ENCODE measurements at regions not wholly inside any gene's neighbourhood (a gene's known extent, or its start where the extent isn't known, plus 50 kb on each side); places are given as distances from the start of the nearest gene placed in this dataset.

DNA sequence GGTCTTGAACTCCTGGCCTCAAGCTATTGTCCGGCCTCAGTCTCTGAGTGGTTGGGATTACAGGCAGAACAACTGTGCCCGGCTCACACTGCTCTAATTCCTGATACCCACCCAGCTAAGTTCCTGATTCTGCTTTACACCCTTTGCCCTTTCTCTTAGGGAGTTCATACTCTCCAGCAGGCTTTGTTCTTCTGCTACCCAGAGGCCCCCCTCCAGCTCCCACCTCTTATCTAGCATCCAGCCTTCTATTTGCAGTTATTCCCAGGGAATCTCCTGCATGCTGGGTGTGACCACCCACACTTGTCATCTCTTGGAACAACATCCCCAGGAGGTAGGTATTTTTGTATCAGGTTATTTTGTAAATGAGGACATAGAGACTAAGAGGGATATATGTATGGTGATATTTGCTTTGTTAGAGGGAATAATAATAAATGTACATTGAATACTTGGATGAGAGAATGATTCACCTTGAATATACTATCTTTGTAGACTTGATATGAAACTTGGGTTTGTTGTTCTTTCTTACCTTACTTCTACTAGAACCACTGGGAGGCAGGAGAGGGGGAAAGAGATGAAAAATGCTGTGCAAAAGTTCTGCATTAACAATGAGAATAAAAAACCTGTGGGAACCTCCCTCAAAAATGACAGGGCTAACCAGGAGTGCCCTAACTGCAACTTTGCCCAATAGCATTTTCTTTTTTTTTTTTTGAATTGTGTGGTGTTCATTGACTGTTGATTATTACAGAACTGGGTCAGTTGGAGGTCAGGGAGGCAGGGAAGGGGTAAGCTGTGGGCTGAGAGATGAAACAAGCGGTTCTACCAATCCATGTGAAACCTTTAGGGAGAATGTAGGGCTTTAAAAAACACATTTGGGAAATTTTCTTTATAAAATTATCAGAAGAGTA, 157.4 kb downstream of the SPRY1 start:
- no peak overlapping the region for H2AFZ ChIP-seq (ENCODE audit: low read length)
- no peaks in the 10 kb centered on the region for H3F3A ChIP-seq (ENCODE audit: insufficient read depth, low read length)
- no peaks in the 10 kb centered on the region for H3K36me3 ChIP-seq (replicated peaks; ENCODE audit: insufficient read depth, low read length)
- no peak overlapping the region for H3K4me2 ChIP-seq (ENCODE audit: low read depth, low read length)
- no peak overlapping the region for H3K4me3 ChIP-seq (ENCODE audit: low read length)
- H3K79me2 ChIP-seq (ENCODE audit: low read length), result no peaks in the 10 kb centered on the region
- H3K9me3 ChIP-seq (replicated peaks; ENCODE audit: insufficient read depth, low read length), result no peaks in the 10 kb centered on the region
- DNase-seq, result no peak
- no peaks in the 10 kb centered on the region for H3K4me1 ChIP-seq (ENCODE audit: low read length)
- H3K9me2 ChIP-seq (replicated peaks; ENCODE audit: insufficient read depth, low read length), result no peaks in the 10 kb centered on the region
- no peak overlapping the region for H3K9ac ChIP-seq (ENCODE audit: low read length)
- no peaks in the 10 kb centered on the region for H3K27me3 ChIP-seq (replicated peaks; ENCODE audit: insufficient read depth, low read length)
- H3K27ac ChIP-seq (ENCODE audit: low read length), result no peak overlapping the region
- no peaks in the 10 kb centered on the region for H4K20me1 ChIP-seq (ENCODE audit: insufficient read depth, low read length)
- TF ChIP-seq, protein P1, sequence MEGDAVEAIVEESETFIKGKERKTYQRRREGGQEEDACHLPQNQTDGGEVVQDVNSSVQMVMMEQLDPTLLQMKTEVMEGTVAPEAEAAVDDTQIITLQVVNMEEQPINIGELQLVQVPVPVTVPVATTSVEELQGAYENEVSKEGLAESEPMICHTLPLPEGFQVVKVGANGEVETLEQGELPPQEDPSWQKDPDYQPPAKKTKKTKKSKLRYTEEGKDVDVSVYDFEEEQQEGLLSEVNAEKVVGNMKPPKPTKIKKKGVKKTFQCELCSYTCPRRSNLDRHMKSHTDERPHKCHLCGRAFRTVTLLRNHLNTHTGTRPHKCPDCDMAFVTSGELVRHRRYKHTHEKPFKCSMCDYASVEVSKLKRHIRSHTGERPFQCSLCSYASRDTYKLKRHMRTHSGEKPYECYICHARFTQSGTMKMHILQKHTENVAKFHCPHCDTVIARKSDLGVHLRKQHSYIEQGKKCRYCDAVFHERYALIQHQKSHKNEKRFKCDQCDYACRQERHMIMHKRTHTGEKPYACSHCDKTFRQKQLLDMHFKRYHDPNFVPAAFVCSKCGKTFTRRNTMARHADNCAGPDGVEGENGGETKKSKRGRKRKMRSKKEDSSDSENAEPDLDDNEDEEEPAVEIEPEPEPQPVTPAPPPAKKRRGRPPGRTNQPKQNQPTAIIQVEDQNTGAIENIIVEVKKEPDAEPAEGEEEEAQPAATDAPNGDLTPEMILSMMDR (IDR thresholded peaks at IDR 0.05; ENCODE audit: low read length), result no peak
- no peak for TF ChIP-seq EZH2phosphoT487 (IDR thresholded peaks at IDR 0.05; ENCODE audit: low read length)
- no peak for TF ChIP-seq EZH2 (optimal IDR thresholded peaks at IDR 0.05; ENCODE audit: low read depth, low read length)

DNA sequence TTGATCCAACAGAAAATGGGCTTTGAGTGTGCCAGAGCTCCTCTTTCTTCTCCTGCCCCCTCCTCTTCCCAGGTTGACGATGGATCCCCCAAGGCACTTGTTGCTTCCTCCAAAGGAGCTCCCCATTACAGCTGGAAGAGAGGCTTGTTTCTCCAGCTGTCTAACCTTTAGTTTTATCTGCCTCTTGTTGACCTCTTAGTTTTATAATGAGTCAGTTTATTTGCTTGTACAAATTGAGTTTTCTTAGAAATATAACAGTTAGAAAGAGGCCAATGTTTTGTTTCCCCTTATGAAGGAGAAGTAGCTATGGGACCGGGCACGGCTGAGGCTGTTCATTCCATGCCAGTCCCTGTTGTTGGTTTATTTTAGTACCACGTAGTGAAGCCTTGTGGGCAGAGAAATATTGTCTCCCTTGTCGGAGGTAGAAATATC, 158.2 kb downstream of the SPRY1 start:
- no peaks in the 10 kb centered on the region for H3K4me1 ChIP-seq (ENCODE audit: low read length)
- no peak overlapping the region for H3K4me3 ChIP-seq (ENCODE audit: low read length)
- H3K9ac ChIP-seq (ENCODE audit: low read length), result no peak overlapping the region
- H4K20me1 ChIP-seq (ENCODE audit: insufficient read depth, low read length), result no peaks in the 10 kb centered on the region
- H3K27ac ChIP-seq (ENCODE audit: low read length), result no peak overlapping the region
- no peaks in the 10 kb centered on the region for H3K9me2 ChIP-seq (replicated peaks; ENCODE audit: insufficient read depth, low read length)
- no peaks in the 10 kb centered on the region for H3K9me3 ChIP-seq (replicated peaks; ENCODE audit: insufficient read depth, low read length)
- no peaks in the 10 kb centered on the region for H3K79me2 ChIP-seq (ENCODE audit: low read length)
- no peak overlapping the region for H3K4me2 ChIP-seq (ENCODE audit: low read depth, low read length)
- H2AFZ ChIP-seq (ENCODE audit: low read length), result no peak overlapping the region
- no peak for DNase-seq
- H3F3A ChIP-seq (ENCODE audit: insufficient read depth, low read length), result no peaks in the 10 kb centered on the region
- H3K36me3 ChIP-seq (replicated peaks; ENCODE audit: insufficient read depth, low read length), result no peaks in the 10 kb centered on the region
- TF ChIP-seq, protein P1 (IDR thresholded peaks at IDR 0.05; ENCODE audit: low read length), result no peak
- TF ChIP-seq EZH2 (optimal IDR thresholded peaks at IDR 0.05; ENCODE audit: low read depth, low read length), result no peak
- TF ChIP-seq EZH2phosphoT487 (IDR thresholded peaks at IDR 0.05; ENCODE audit: low read length), result no peak
- no peaks in the 10 kb centered on the region for H3K27me3 ChIP-seq (replicated peaks; ENCODE audit: insufficient read depth, low read length)

DNA sequence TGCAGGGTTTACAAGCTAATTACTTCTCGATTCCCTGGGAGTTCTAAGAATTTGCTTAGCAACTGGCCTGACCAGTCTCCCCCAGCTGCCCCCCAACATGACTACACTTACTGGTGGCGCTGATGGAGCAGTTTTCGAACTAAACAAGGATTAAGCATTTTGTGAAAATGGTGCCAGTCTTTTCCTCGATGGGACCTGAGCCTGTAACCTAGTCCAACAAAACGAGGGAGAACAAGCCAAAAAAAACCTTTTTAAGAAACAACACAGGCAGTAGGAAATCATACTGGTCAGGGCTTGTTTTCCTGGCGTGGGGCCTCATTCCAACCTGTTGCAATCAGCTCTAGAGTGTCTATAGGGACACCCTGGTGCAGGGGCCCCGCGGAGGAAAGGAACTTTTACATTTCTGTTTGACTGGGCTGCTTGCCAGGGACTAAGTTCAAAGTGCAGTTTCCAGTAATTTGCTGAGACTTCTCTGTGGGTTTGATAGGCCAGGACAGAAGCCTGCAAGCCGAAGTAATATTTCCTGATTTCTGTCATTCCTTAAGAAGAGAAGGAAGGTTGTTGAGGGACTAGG, 158.7 kb downstream of the SPRY1 start:
- Histone ChIP-seq H2AFZ (ENCODE audit: low read length) (no peak overlapping the region), H3K36me3 (replicated peaks; ENCODE audit: insufficient read depth, low read length) (no peaks in the 10 kb centered on the region), H4K20me1 (ENCODE audit: insufficient read depth, low read length) (no peaks in the 10 kb centered on the region), H3K79me2 (ENCODE audit: low read length) (no peaks in the 10 kb centered on the region), H3F3A (ENCODE audit: insufficient read depth, low read length) (no peaks in the 10 kb centered on the region), H3K9me2 (replicated peaks; ENCODE audit: insufficient read depth, low read length) (no peaks in the 10 kb centered on the region), H3K4me3 (ENCODE audit: low read length) (no peak overlapping the region), H3K27me3 (replicated peaks; ENCODE audit: insufficient read depth, low read length) (no peaks in the 10 kb centered on the region), H3K9ac (ENCODE audit: low read length) (no peak overlapping the region), H3K9me3 (replicated peaks; ENCODE audit: insufficient read depth, low read length) (no peaks in the 10 kb centered on the region), H3K27ac (ENCODE audit: low read length) (no peak overlapping the region), H3K4me1 (ENCODE audit: low read length) (no peaks in the 10 kb centered on the region), H3K4me2 (ENCODE audit: low read depth, low read length) (no peak overlapping the region)
- DNase-seq, result no peak
- TF ChIP-seq, protein P1 (IDR thresholded peaks at IDR 0.05; ENCODE audit: low read length), result no peak
- TF ChIP-seq EZH2 (optimal IDR thresholded peaks at IDR 0.05; ENCODE audit: low read depth, low read length) (no peak), EZH2phosphoT487 (IDR thresholded peaks at IDR 0.05; ENCODE audit: low read length) (no peak)

Measured in MM.1S (cell line).